ENCODE measurements at regions not wholly inside any gene's neighbourhood (a gene's known extent, or its start where the extent isn't known, plus 50 kb on each side); places are given as distances from the start of the nearest gene placed in this dataset.

- TF ChIP-seq CTCF (conservative IDR thresholded peaks at IDR 0.05; ENCODE audit: low read depth, low read length) (no peak), EZH2 (IDR thresholded peaks at IDR 0.05; ENCODE audit: borderline replicate concordance, low read depth, low read length, poor library complexity, severe bottlenecking) (no peak)
Observed at GRCh38 chr9:126150411-126151030, 176.1 kb upstream of the MVB12B start.
